ENCODE measurements at regions not wholly inside any gene's neighbourhood (a gene's known extent, or its start where the extent isn't known, plus 50 kb on each side); places are given as distances from the start of the nearest gene placed in this dataset.

DNA sequence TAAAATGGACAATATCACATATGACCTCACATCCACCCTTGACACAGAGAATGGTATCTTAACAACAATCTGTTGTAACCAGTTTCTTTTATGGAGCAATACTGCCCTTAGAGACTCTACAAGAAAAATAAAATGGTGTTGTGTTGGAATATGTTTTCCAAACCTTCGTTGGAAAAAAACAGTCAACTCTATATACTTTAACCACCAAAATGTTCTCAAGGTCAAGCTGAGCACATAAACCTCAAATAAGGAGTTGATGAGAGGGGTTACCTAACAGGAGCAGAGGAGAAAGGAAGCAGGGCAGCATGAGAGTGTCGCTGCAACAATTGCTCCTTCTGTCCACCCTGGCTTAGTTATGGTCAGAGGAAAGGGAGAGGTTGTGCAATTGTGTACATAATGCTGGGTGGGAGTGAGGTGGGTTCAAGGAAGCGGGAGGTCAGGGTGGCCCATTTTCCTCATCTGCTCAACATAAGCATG lies 179.2 kb upstream of the BMP4 start:
- no peaks in the 10 kb centered on the region for H3K4me1 ChIP-seq (ENCODE audit: control insufficient read depth in 1 of 2, insufficient read depth in 2 of 2, low read depth in 1 of 2, low read length in 1 of 2)
- no peaks in the 10 kb centered on the region for H3K79me2 ChIP-seq (ENCODE audit: insufficient read depth)
- no peak overlapping the region for H3K4me3 ChIP-seq (ENCODE audit: low read depth in 2 of 2, low read length in 1 of 2)
- no peak for DNase-seq
- H3K27ac ChIP-seq (ENCODE audit: low read depth in 2 of 2, low read length in 1 of 2): no peak overlapping the region
- no peaks in the 10 kb centered on the region for H3K36me3 ChIP-seq (replicated peaks in 1 of 2; ENCODE audit: control insufficient read depth in 1 of 2, insufficient read depth in 2 of 2, low read length in 1 of 2)
- ChIA-PET POLR2A (no interaction called here), CTCF (no interaction called here)
- no peaks in the 10 kb centered on the region for H3K9me3 ChIP-seq
- no peak overlapping the region for H3K9ac ChIP-seq
- H3F3A ChIP-seq (replicated peaks; ENCODE audit: insufficient read depth): no peaks in the 10 kb centered on the region
- no peaks in the 10 kb centered on the region for H3K9me2 ChIP-seq
- no peak overlapping the region for H3K4me2 ChIP-seq
- 17% methylated on average over 3 of the region's 3 CpGs for WGBS (ENCODE audit: low lambda C conversion rate)
- H3K27me3 ChIP-seq (ENCODE audit: insufficient read depth): no peaks in the 10 kb centered on the region
- H2AFZ ChIP-seq (ENCODE audit: low read depth): no peak overlapping the region
- TF ChIP-seq MAX (IDR thresholded peaks at IDR 0.05; ENCODE audit: low read depth): no peak
- TF ChIP-seq NRF1 (IDR thresholded peaks at IDR 0.05; ENCODE audit: low read depth, low read length): no peak
- TF ChIP-seq REST (IDR thresholded peaks at IDR 0.05; ENCODE audit: low read depth, low read length): no peak
- TF ChIP-seq, protein P1, sequence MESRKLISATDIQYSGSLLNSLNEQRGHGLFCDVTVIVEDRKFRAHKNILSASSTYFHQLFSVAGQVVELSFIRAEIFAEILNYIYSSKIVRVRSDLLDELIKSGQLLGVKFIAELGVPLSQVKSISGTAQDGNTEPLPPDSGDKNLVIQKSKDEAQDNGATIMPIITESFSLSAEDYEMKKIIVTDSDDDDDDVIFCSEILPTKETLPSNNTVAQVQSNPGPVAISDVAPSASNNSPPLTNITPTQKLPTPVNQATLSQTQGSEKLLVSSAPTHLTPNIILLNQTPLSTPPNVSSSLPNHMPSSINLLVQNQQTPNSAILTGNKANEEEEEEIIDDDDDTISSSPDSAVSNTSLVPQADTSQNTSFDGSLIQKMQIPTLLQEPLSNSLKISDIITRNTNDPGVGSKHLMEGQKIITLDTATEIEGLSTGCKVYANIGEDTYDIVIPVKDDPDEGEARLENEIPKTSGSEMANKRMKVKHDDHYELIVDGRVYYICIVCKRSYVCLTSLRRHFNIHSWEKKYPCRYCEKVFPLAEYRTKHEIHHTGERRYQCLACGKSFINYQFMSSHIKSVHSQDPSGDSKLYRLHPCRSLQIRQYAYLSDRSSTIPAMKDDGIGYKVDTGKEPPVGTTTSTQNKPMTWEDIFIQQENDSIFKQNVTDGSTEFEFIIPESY (IDR thresholded peaks at IDR 0.05; ENCODE audit: borderline replicate concordance, low read depth): no peak
- TF ChIP-seq SMC3 (IDR thresholded peaks at IDR 0.05; ENCODE audit: low read depth, low read length): no peak
- no peak for TF ChIP-seq ELF1 (IDR thresholded peaks at IDR 0.05)
- no peak for TF ChIP-seq TCF12 (IDR thresholded peaks at IDR 0.05)
- no peak for TF ChIP-seq SIN3A (IDR thresholded peaks at IDR 0.05; ENCODE audit: borderline replicate concordance, low read depth, low read length)
- TF ChIP-seq, protein P2, sequence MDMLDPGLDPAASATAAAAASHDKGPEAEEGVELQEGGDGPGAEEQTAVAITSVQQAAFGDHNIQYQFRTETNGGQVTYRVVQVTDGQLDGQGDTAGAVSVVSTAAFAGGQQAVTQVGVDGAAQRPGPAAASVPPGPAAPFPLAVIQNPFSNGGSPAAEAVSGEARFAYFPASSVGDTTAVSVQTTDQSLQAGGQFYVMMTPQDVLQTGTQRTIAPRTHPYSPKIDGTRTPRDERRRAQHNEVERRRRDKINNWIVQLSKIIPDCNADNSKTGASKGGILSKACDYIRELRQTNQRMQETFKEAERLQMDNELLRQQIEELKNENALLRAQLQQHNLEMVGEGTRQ (IDR thresholded peaks at IDR 0.05; ENCODE audit: borderline replicate concordance, low read depth, low read length): no peak
- TF ChIP-seq JUND (IDR thresholded peaks at IDR 0.05): no peak
- TF ChIP-seq GATA2 (CRISPR knock-in tag; IDR thresholded peaks at IDR 0.05): no peak
- TF ChIP-seq POLR2AphosphoS5 (IDR thresholded peaks at IDR 0.05; ENCODE audit: low read depth, low read length): no peak
- no peak for TF ChIP-seq EP300 (IDR thresholded peaks at IDR 0.05; ENCODE audit: borderline replicate concordance in 1 of 2, low read depth in 1 of 2, low read length in 1 of 2)
- TF ChIP-seq RFX5 (IDR thresholded peaks at IDR 0.05; ENCODE audit: low read length): no peak
- no peak for TF ChIP-seq EZH2phosphoT487 (IDR thresholded peaks at IDR 0.05; ENCODE audit: borderline replicate concordance, low read depth)
- H4K20me1 ChIP-seq (ENCODE audit: insufficient read depth): no peaks in the 10 kb centered on the region

All from SK-N-SH (cell line).